GM08714 (cell line): ENCODE measurements at regions not wholly inside any gene's neighbourhood (a gene's known extent, or its start where the extent isn't known, plus 50 kb on each side); places are given as distances from the start of the nearest gene placed in this dataset.
"Not testable (repeated sequence)": the region's sequence is repeated elsewhere in the genome, so short reads cannot be mapped to it uniquely, and the experiment has no call there.

Experiments
- H3K4me3 ChIP-seq: fragments of 200-500 bp; sonication (Bioruptor generic); 2 replicates; pipeline ENCODE4 v1.5.1; 2014; ENCODE audit warnings: mild to moderate bottlenecking, low read length, inconsistent platforms
- ZNF274 ChIP-seq: IDR thresholded peaks from 2 replicates; pipeline ENCODE4 v1.6.1; 2012; ENCODE audit warnings: mild to moderate bottlenecking, low read depth, low read length

- TF ChIP-seq ZNF274: no peak
- H3K4me3 ChIP-seq: no peak overlapping the region
Observed at GRCh38 chr3:72171463-72171881, 386.5 kb upstream of the PROK2 start.

GRCh38 chr3:72169561-72170472, 384.9 kb upstream of the PROK2 start:
- TF ChIP-seq ZNF274: no peak

GRCh38 chr3:72169120-72169519, 384.2 kb upstream of the PROK2 start:
- no peak overlapping the region for H3K4me3 ChIP-seq
- TF ChIP-seq ZNF274: no peak

More at GRCh38 chr3:72169561-72170472, 384.9 kb upstream of the PROK2 start:
- no peak overlapping the region for H3K4me3 ChIP-seq

- TF ChIP-seq ZNF274: no peak
- H3K4me3 ChIP-seq: no peak overlapping the region
Observed at GRCh38 chr3:72165808-72166207, 380.9 kb upstream of the PROK2 start.

GRCh38 chr3:72165317-72165716, 380.4 kb upstream of the PROK2 start:
- H3K4me3 ChIP-seq: no peak overlapping the region
- TF ChIP-seq ZNF274: no peak

- TF ChIP-seq ZNF274: no peak
- H3K4me3 ChIP-seq: no peak overlapping the region; the same call in 1 of the 2 replicates
Observed at GRCh38 chr3:72164635-72164978, 379.7 kb upstream of the PROK2 start.

GRCh38 chr3:72163809-72164634, 379.1 kb upstream of the PROK2 start:
- H3K4me3 ChIP-seq: no peak overlapping the region; the same call in 1 of the 2 replicates
- no peak for TF ChIP-seq ZNF274

GRCh38 chr3:72162649-72163184, 377.8 kb upstream of the PROK2 start:
- no peak for TF ChIP-seq ZNF274
- H3K4me3 ChIP-seq: no peak overlapping the region

GRCh38 chr3:72161881-72162595, 377.1 kb upstream of the PROK2 start:
- no peak overlapping the region for H3K4me3 ChIP-seq
- TF ChIP-seq ZNF274: no peak

- H3K4me3 ChIP-seq: not testable (repeated sequence)
Observed at GRCh38 chr3:72161285-72161684, 376.3 kb upstream of the PROK2 start.

- H3K4me3 ChIP-seq: no peak overlapping the region
- TF ChIP-seq ZNF274: no peak
Observed at GRCh38 chr3:72160351-72160750, 375.4 kb upstream of the PROK2 start.

- no peak for TF ChIP-seq ZNF274
Observed at GRCh38 chr3:72159487-72159886, 374.5 kb upstream of the PROK2 start.

GRCh38 chr3:72158639-72159326, 373.8 kb upstream of the PROK2 start:
- no peak overlapping the region for H3K4me3 ChIP-seq
- no peak for TF ChIP-seq ZNF274

More at GRCh38 chr3:72159487-72159886, 374.5 kb upstream of the PROK2 start:
- H3K4me3 ChIP-seq: no peak overlapping the region
